H1 (cell line): ENCODE measurements at regions not wholly inside any gene's neighbourhood (a gene's known extent, or its start where the extent isn't known, plus 50 kb on each side); places are given as distances from the start of the nearest gene placed in this dataset.

Source experiments
- CTCF ChIA-PET: fragments of 300-600 bp; sonication (Branson Sonifier 250); formaldehyde crosslinking; loops from one replicate; lab custom pipeline; 2021; ENCODE audit not compliant: partially characterized antibody; lab: Charles Lee
- POLR2A ChIA-PET: fragments of 300-600 bp; sonication (Branson Sonifier 250); formaldehyde crosslinking; loops from one replicate; lab custom pipeline; 2021; ENCODE audit warnings: inconsistent platforms; ENCODE audit not compliant: partially characterized antibody; lab: Charles Lee
- DNase-seq, 2 experiments: peaks; one replicate each; pipeline versions ENCODE4 v3.0.0 to v3.0.0-alpha.2; 2010 to 2022; ENCODE audit warnings: low spot score in 2 of 2, low read depth in 1 of 2, mixed read lengths in 1 of 2
- FAIRE-seq: peaks from 2 replicates; lab custom pipeline; 2011; peaks lifted over from hg19 to GRCh38; lab: Jason Lieb, UNC
- H2AFZ ChIP-seq: 2 replicates; pipeline ENCODE4 v1.8.1; 2012; ENCODE audit warnings: low read length, inconsistent platforms
- H2AK5ac ChIP-seq: 2 replicates; pipeline ENCODE4 v1.6.1; 2013; ENCODE audit warnings: low read depth, low read length
- H2BK120ac ChIP-seq: replicated peaks from 2 replicates; pipeline ENCODE3; 2013; ENCODE audit warnings: low read depth, low read length, inconsistent platforms
- H2BK12ac ChIP-seq: 2 replicates; pipeline ENCODE4 v1.6.1; 2013; ENCODE audit warnings: low read depth, low read length
- H2BK15ac ChIP-seq: 2 replicates; pipeline ENCODE4 v1.6.1; 2013; ENCODE audit warnings: low read length
- H2BK20ac ChIP-seq: 2 replicates; pipeline ENCODE4 v1.6.1; 2013; ENCODE audit warnings: low read length
- H2BK5ac ChIP-seq: 2 replicates; pipeline ENCODE4 v1.6.1; 2013; ENCODE audit warnings: low read depth, low read length
- H3K14ac ChIP-seq: 2 replicates; pipeline ENCODE4 v1.6.1; 2013; ENCODE audit warnings: inconsistent platforms; ENCODE audit not compliant: insufficient read length
- H3K18ac ChIP-seq: 2 replicates; pipeline ENCODE4 v1.6.1; 2013; ENCODE audit warnings: low read length; ENCODE audit errors: extremely low read depth
- H3K23ac ChIP-seq: 2 replicates; pipeline ENCODE4 v1.6.1; 2013; ENCODE audit warnings: inconsistent platforms; ENCODE audit not compliant: insufficient read length
- H3K23me2 ChIP-seq: 2 replicates; pipeline ENCODE4 v1.6.1; 2013; ENCODE audit warnings: low read depth, low read length
- H3K27ac ChIP-seq: 2 replicates; pipeline ENCODE4 v1.6.1; 2011; ENCODE audit warnings: low read depth, low read length, inconsistent platforms
- H3K27me3 ChIP-seq, 4 experiments: replicated peaks in 1 of 4; 1 replicate in 1 of 4; 2 replicates in 3 of 4; pipeline versions ENCODE4 v1.6.1 to v1.8.1; 2011 to 2013; ENCODE audit warnings: low read length in 3 of 4, mild to moderate bottlenecking in 3 of 4, inconsistent platforms in 2 of 4, mixed read lengths in 2 of 4, moderate library complexity in 1 of 4; ENCODE audit not compliant: control insufficient read depth in 3 of 4, insufficient read depth in 3 of 4; ENCODE audit errors: extremely low read depth in 1 of 4
- H3K36me3 ChIP-seq, 4 experiments: 2 replicates each; pipeline versions ENCODE4 v1.6.1 to v1.8.1; 2011 to 2013; ENCODE audit warnings: mild to moderate bottlenecking in 4 of 4, low read length in 3 of 4, moderate library complexity in 2 of 4, control low read depth in 1 of 4, inconsistent platforms in 1 of 4; ENCODE audit not compliant: insufficient read depth in 4 of 4, control insufficient read depth in 2 of 4
- H3K4ac ChIP-seq: replicated peaks from 2 replicates; pipeline ENCODE3; 2013; ENCODE audit warnings: low read length, low read depth, mixed read lengths, inconsistent platforms; ENCODE audit not compliant: insufficient read length
- H3K4me1 ChIP-seq, 4 experiments: replicated peaks in 1 of 4; 1 replicate in 1 of 4; 2 replicates in 3 of 4; pipeline versions ENCODE4 v1.6.1 to v1.8.1; 2011 to 2013; ENCODE audit warnings: low read length in 3 of 4, inconsistent platforms in 2 of 4, mixed read lengths in 1 of 4; ENCODE audit not compliant: insufficient read depth in 4 of 4, control insufficient read depth in 3 of 4
- H3K4me2 ChIP-seq, 2 experiments: 2 replicates each; pipeline versions ENCODE4 v1.6.1 to v1.8.1; 2011 to 2013; ENCODE audit warnings: low read depth in 2 of 2, low read length in 2 of 2, control low read depth in 1 of 2, inconsistent platforms in 1 of 2, mild to moderate bottlenecking in 1 of 2; ENCODE audit not compliant: insufficient read depth in 1 of 2
- H3K4me3 ChIP-seq, 4 experiments: fragments of 200-600, 300-600 bp in 1 of 4; sonication (generic), shearing (Covaris generic), sonication (Bioruptor Twin) in 1 of 4; 2 replicates each; pipeline versions ENCODE4 v1.5.1 to v1.8.1; 2011 to 2016; ENCODE audit warnings: low read length in 4 of 4, low read depth in 3 of 4, control low read depth in 2 of 4, inconsistent platforms in 2 of 4, mild to moderate bottlenecking in 2 of 4, mixed read lengths in 1 of 4, moderate library complexity in 1 of 4; ENCODE audit not compliant: insufficient read depth in 2 of 4; ENCODE audit errors: extremely low read depth in 1 of 4
- H3K56ac ChIP-seq: replicated peaks from 2 replicates; pipeline ENCODE3; 2013; ENCODE audit warnings: low read depth, mild to moderate bottlenecking, mixed read lengths, low read length, inconsistent platforms; ENCODE audit not compliant: insufficient read length
- H3K79me1 ChIP-seq: 2 replicates; pipeline ENCODE4 v1.6.1; 2013; ENCODE audit warnings: low read depth, low read length, control low read depth
- H3K79me2 ChIP-seq, 2 experiments: 2 replicates each; pipeline versions ENCODE4 v1.6.1 to v1.8.1; 2012 to 2013; ENCODE audit warnings: low read length in 2 of 2, mild to moderate bottlenecking in 2 of 2, inconsistent platforms in 1 of 2; ENCODE audit not compliant: insufficient read depth in 2 of 2, control insufficient read depth in 1 of 2
- H3K9ac ChIP-seq, 4 experiments: replicated peaks in 1 of 4; 1 replicate in 1 of 4; 2 replicates in 3 of 4; pipeline versions ENCODE4 v1.6.1 to v1.8.1; 2011 to 2013; ENCODE audit warnings: low read depth in 3 of 4, low read length in 3 of 4, control low read depth in 2 of 4, mild to moderate bottlenecking in 2 of 4, moderate library complexity in 2 of 4, inconsistent platforms in 1 of 4; ENCODE audit errors: extremely low read depth in 1 of 4
- H3K9me3 ChIP-seq, 2 experiments: 2 replicates each; pipeline versions ENCODE4 v1.6.1 to v1.8.1; 2012 to 2013; ENCODE audit warnings: mild to moderate bottlenecking in 2 of 2, moderate library complexity in 2 of 2, control low read depth in 1 of 2, inconsistent platforms in 1 of 2, low read depth in 1 of 2, low read length in 1 of 2, mixed read lengths in 1 of 2; ENCODE audit not compliant: insufficient read depth in 2 of 2
- H4K20me1 ChIP-seq, 2 experiments: replicated peaks in 1 of 2; 2 replicates each; pipeline versions ENCODE3 to v1.8.1; 2011 to 2013; ENCODE audit warnings: inconsistent platforms in 2 of 2, low read length in 2 of 2, mild to moderate bottlenecking in 1 of 2; ENCODE audit not compliant: insufficient read depth in 2 of 2, control insufficient read depth in 1 of 2
- H4K5ac ChIP-seq: 2 replicates; pipeline ENCODE4 v1.6.1; 2013; ENCODE audit warnings: low read length, low read depth, mixed read lengths, inconsistent platforms; ENCODE audit not compliant: insufficient read length
- H4K8ac ChIP-seq: 2 replicates; pipeline ENCODE4 v1.8.0; 2013; ENCODE audit warnings: mild to moderate bottlenecking, moderate library complexity, low read length, inconsistent platforms; ENCODE audit not compliant: insufficient read depth; ENCODE audit errors: extremely low read depth
- H4K91ac ChIP-seq: replicated peaks from 2 replicates; pipeline ENCODE3; 2013; ENCODE audit warnings: low read length, mixed read lengths, inconsistent platforms; ENCODE audit not compliant: insufficient read length
- BACH1 ChIP-seq: IDR thresholded peaks from 2 replicates; pipeline ENCODE4 v1.6.1; 2012; ENCODE audit warnings: low read length, improper control_type of control experiment
- RXRA ChIP-seq: IDR thresholded peaks from 2 replicates; pipeline ENCODE4 v1.6.1; 2011; ENCODE audit warnings: low read depth, mild to moderate bottlenecking, low read length, moderate library complexity; ENCODE audit not compliant: insufficient read depth
- TCF12 ChIP-seq: IDR thresholded peaks from 2 replicates; pipeline ENCODE4 v1.6.1; 2011; ENCODE audit warnings: low read depth, mild to moderate bottlenecking, low read length
- WGBS, 2 experiments: shearing (Covaris generic) in 1 of 2; methylation state at CpG; one replicate each; pipeline versions ENCODE4 v1.1.6 to v1.1.7; 2013 to 2015; ENCODE audit warnings: low lambda C conversion rate in 2 of 2, mixed read lengths in 2 of 2, inconsistent platforms in 1 of 2, low coverage in 1 of 2, missing lambda C conversion rate in 1 of 2; ENCODE audit not compliant: insufficient replicate concordance in 2 of 2, insufficient coverage in 1 of 2, insufficient read length in 1 of 2; ENCODE audit errors: extremely low coverage in 1 of 2, missing lambda C conversion rate in 1 of 2; 5-methylcytosine and 5-hydroxymethylcytosine counted together

DNA sequence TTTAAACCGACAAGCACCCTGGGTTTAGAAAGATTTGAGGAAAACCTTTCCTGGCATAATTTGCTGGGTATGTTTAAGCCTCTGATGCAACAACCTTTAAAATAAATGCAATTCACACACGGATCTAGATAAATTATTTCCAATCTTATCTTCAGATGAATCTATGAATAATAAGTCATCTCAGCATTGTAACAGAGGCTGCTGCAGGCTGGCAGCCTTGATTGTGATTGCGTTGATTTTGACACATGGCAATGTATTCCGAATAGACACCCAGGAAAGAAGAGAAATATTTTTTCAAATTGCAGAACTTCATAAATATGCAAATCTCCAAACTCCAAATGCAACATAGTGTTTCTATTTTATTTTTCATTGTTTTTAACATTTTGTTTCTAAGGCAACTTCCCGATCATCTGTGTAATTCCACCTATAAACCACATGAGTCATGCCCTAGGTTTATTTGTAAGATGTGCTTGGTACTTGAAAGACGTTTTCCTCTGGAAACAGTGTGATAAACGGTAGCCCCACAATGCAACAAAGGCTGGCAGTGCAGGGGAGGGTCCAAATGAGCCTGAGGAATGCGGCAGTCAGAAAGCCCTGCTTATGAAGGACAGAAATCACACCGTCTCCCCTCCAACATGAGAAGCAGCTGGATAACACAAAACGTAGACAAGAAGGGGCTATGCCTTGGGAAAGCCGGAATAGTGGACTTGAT, 359.0 kb downstream of the BRD1 start:
- Histone ChIP-seq H3K79me2 (no peaks in the 10 kb centered on the region), H3K4ac (no peak overlapping the region), H2AK5ac (no peak overlapping the region), H4K91ac (no peak overlapping the region), H3K9ac (no peak overlapping the region), H2BK20ac (no peak overlapping the region), H3K4me1 (peaks cover 0 to 7% (median 0%) of the 10 kb centered on the region in 4 experiments; a peak in 2 of 7 replicates), H3K79me1 (no peaks in the 10 kb centered on the region), H3K4me2 (no peak overlapping the region), H4K8ac (no peak overlapping the region), H2BK15ac (no peak overlapping the region), H2BK12ac (no peak overlapping the region), H2AFZ (no peak overlapping the region), H3K27me3 (no peaks in the 10 kb centered on the region), H4K20me1 (no peaks in the 10 kb centered on the region), H4K5ac (no peak overlapping the region), H3K9me3 (no peaks in the 10 kb centered on the region), H3K23me2 (no peaks in the 10 kb centered on the region; the same call in 1 of the 2 replicates), H3K18ac (no peak overlapping the region), H3K4me3 (no peak overlapping the region), H3K36me3 (no peaks in the 10 kb centered on the region), H3K14ac (no peak overlapping the region), H2BK120ac (no peak overlapping the region), H3K56ac (no peak overlapping the region), H3K27ac (no peak overlapping the region), H2BK5ac (no peak overlapping the region), H3K23ac (no peak overlapping the region)
- ChIA-PET CTCF (no interaction called here), POLR2A (no interaction called here)
- FAIRE-seq (no peak), DNase-seq (no peak)
- 87% methylated on average over 11 of the region's 11 CpGs; no CpG with 5 or more reads in 1 of the 2 experiments for WGBS, 2 experiments
- TF ChIP-seq RXRA: no peak
- no peak for TF ChIP-seq TCF12
- TF ChIP-seq BACH1: no peak
